IMR-90 (cell line): ENCODE measurements at regions not wholly inside any gene's neighbourhood (a gene's known extent, or its start where the extent isn't known, plus 50 kb on each side); places are given as distances from the start of the nearest gene placed in this dataset.

Experiments
- ATAC-seq: fragments of 200-7000 bp; cut with Tn5 transposase; 2 replicates; pipeline ENCODE4 v1.9.1; 2020; ENCODE audit warnings: low read depth, mild to moderate bottlenecking, moderate library complexity
- BruUV-seq: library from RNA; stranded (reverse); fragments of 400-500 nt; replicated peaks from 2 replicates; lab custom pipeline; 2021; lab: Mats Ljungman, UMichigan
- CTCF ChIA-PET: fragments of 300-600 bp; formaldehyde crosslinking; extraction: SDS; loops from one replicate; lab custom pipeline; 2021; ENCODE audit warnings: antibody characterized with exemption; lab: Yijun Ruan, JAX
- POLR2A ChIA-PET: fragments of 300-600 bp; sonication (Branson Sonifier 250); formaldehyde crosslinking; loops from one replicate; lab custom pipeline; 2022; ENCODE audit warnings: antibody characterized with exemption; ENCODE audit not compliant: unreplicated experiment; lab: Charles Lee
- DNase-seq: peaks from one replicate; pipeline ENCODE4 v3.0.0; 2013
- H2AFZ ChIP-seq: replicated peaks from 2 replicates; pipeline ENCODE3; 2013; ENCODE audit warnings: low read length, mild to moderate bottlenecking; ENCODE audit not compliant: poor library complexity
- H2AK5ac ChIP-seq: 2 replicates; pipeline ENCODE4 v1.6.1; 2013; ENCODE audit warnings: low read depth, low read length, inconsistent platforms
- H2AK9ac ChIP-seq: replicated peaks from 2 replicates; pipeline ENCODE3; 2013; ENCODE audit warnings: mild to moderate bottlenecking, low read depth, low read length, moderate library complexity; ENCODE audit not compliant: poor library complexity
- H2BK120ac ChIP-seq: 2 replicates; pipeline ENCODE4 v1.6.1; 2013; ENCODE audit warnings: low read depth, low read length, inconsistent platforms
- H2BK15ac ChIP-seq: 3 replicates; pipeline ENCODE4 v1.6.1; 2013; ENCODE audit warnings: low read depth, low read length, inconsistent platforms
- H2BK20ac ChIP-seq: 2 replicates; pipeline ENCODE4 v1.6.1; 2013; ENCODE audit warnings: low read depth, mild to moderate bottlenecking, inconsistent platforms, low read length, moderate library complexity
- H2BK5ac ChIP-seq: 2 replicates; pipeline ENCODE4 v1.6.1; 2013; ENCODE audit warnings: mild to moderate bottlenecking, low read depth, low read length, inconsistent platforms; ENCODE audit not compliant: poor library complexity, severe bottlenecking
- H3K14ac ChIP-seq: replicated peaks from 2 replicates; pipeline ENCODE4 v1.6.1; 2013; ENCODE audit warnings: low read depth, low read length, inconsistent platforms
- H3K18ac ChIP-seq: 2 replicates; pipeline ENCODE4 v1.6.1; 2013; ENCODE audit warnings: low read depth, low read length, control low read depth
- H3K23ac ChIP-seq: 2 replicates; pipeline ENCODE4 v1.6.1; 2013; ENCODE audit warnings: low read depth, low read length, inconsistent platforms
- H3K27ac ChIP-seq: 2 replicates; pipeline ENCODE4 v1.5.1; 2013; ENCODE audit warnings: mild to moderate bottlenecking, control low read depth, low read length; ENCODE audit not compliant: insufficient read depth
- H3K27me3 ChIP-seq: 2 replicates; pipeline ENCODE4 v1.6.1; 2013; ENCODE audit warnings: low read length; ENCODE audit not compliant: control insufficient read depth, insufficient read depth
- H3K36me3 ChIP-seq: 2 replicates; pipeline ENCODE4 v1.6.1; 2013; ENCODE audit warnings: low read length, mixed read lengths; ENCODE audit not compliant: control insufficient read depth, insufficient read depth
- H3K4ac ChIP-seq: 2 replicates; pipeline ENCODE4 v1.6.1; 2013; ENCODE audit warnings: low read depth, low read length, inconsistent platforms
- H3K4me1 ChIP-seq: 2 replicates; pipeline ENCODE4 v1.6.1; 2013; ENCODE audit warnings: low read length, mixed read lengths; ENCODE audit not compliant: control insufficient read depth, insufficient read depth
- H3K4me2 ChIP-seq: 2 replicates; pipeline ENCODE4 v1.6.1; 2013; ENCODE audit warnings: low read depth, mild to moderate bottlenecking, control low read depth, low read length, moderate library complexity
- H3K4me3 ChIP-seq: 2 replicates; pipeline ENCODE4 v1.5.1; 2013; ENCODE audit warnings: low read depth, mild to moderate bottlenecking, control low read depth, low read length, moderate library complexity; ENCODE audit not compliant: insufficient read depth
- H3K56ac ChIP-seq: 2 replicates; pipeline ENCODE4 v1.6.1; 2013; ENCODE audit warnings: low read length, inconsistent platforms; ENCODE audit not compliant: insufficient read depth; ENCODE audit errors: extremely low read depth
- H3K79me1 ChIP-seq, 2 experiments: 2 replicates each; pipeline ENCODE4 v1.6.1; 2013; ENCODE audit warnings: low read length in 2 of 2, inconsistent platforms in 1 of 2, low read depth in 1 of 2
- H3K9ac ChIP-seq: 2 replicates; pipeline ENCODE4 v1.6.1; 2013; ENCODE audit warnings: low read depth, low read length, control low read depth
- H3K9me1 ChIP-seq: 2 replicates; pipeline ENCODE4 v1.6.1; 2013; ENCODE audit warnings: low read length, inconsistent platforms; ENCODE audit not compliant: insufficient read depth
- H3K9me3 ChIP-seq: 2 replicates; pipeline ENCODE4 v1.6.1; 2013; ENCODE audit warnings: low read length; ENCODE audit not compliant: control insufficient read depth, insufficient read depth
- H4K20me1 ChIP-seq: 2 replicates; pipeline ENCODE4 v1.6.1; 2013; ENCODE audit warnings: low read length, inconsistent platforms; ENCODE audit not compliant: insufficient read depth
- H4K5ac ChIP-seq: 2 replicates; pipeline ENCODE4 v1.6.1; 2013; ENCODE audit warnings: mild to moderate bottlenecking, low read depth, low read length, control low read depth
- H4K8ac ChIP-seq, 2 experiments: 2 replicates each; pipeline ENCODE4 v1.6.1; 2013; ENCODE audit warnings: low read depth in 2 of 2, low read length in 2 of 2, control low read depth in 1 of 2, inconsistent platforms in 1 of 2
- H4K91ac ChIP-seq: 2 replicates; pipeline ENCODE4 v1.6.1; 2013; ENCODE audit warnings: low read depth, low read length, inconsistent platforms; ENCODE audit not compliant: insufficient read depth
- MXI1 ChIP-seq: IDR thresholded peaks from 2 replicates; pipeline ENCODE4 v1.6.1; 2012; ENCODE audit warnings: low read depth, mild to moderate bottlenecking, low read length, moderate library complexity, borderline replicate concordance
- POLR2A ChIP-seq: IDR thresholded peaks from 2 replicates; pipeline ENCODE4 v1.6.1; 2012; ENCODE audit warnings: mild to moderate bottlenecking, low read depth, low read length
- WGBS, 2 experiments: methylation state at CpG; one replicate each; pipeline versions ENCODE4 v1.1.5 to v1.1.7; 2013; ENCODE audit warnings: missing lambda C conversion rate in 2 of 2; ENCODE audit not compliant: insufficient read length in 1 of 2; ENCODE audit errors: extremely low coverage in 2 of 2; 5-methylcytosine and 5-hydroxymethylcytosine counted together
- dilution Hi-C: fragments of 300-500 bp; cut with HindIII; formaldehyde crosslinking; loops from one replicate; pipeline ENCODE4 v1.14.3; 2018; ENCODE audit warnings: low sequenced_read_pairs; ENCODE audit not compliant: unreplicated experiment
- in situ Hi-C: fragments of 300-500 bp; cut with MboI; formaldehyde crosslinking; loops from 3 replicates; pipeline ENCODE4 v1.14.3; 2019; ENCODE audit warnings: low sequenced_read_pairs, inconsistent platforms, mixed read lengths
- intact Hi-C: fragments of 100-400 bp; cut with micrococcal nuclease; formaldehyde crosslinking; loops from 2 replicates; pipeline ENCODE4 v1.10.0; 2022

GRCh38 chr4:151983854-151984253 lies 223.0 kb upstream of the GATB start:
- Histone ChIP-seq H2AK9ac (no peak overlapping the region), H3K14ac (no peak overlapping the region), H2BK120ac (no peak overlapping the region), H2BK15ac (no peak overlapping the region), H3K4me3 (no peak overlapping the region), H4K8ac (no peak overlapping the region), H3K79me1 (no peaks in the 10 kb centered on the region), H2BK5ac (no peak overlapping the region), H3K36me3 (no peaks in the 10 kb centered on the region), H3K27me3 (peaks cover 2% of the 10 kb centered on the region; the same call in 1 of the 2 replicates), H4K5ac (no peak overlapping the region), H3K4me1 (no peaks in the 10 kb centered on the region; the same call in 1 of the 2 replicates), H2AFZ (no peak overlapping the region), H4K91ac (no peak overlapping the region), H2BK20ac (no peak overlapping the region), H3K9me1 (no peaks in the 10 kb centered on the region), H4K20me1 (no peaks in the 10 kb centered on the region), H3K23ac (no peak overlapping the region), H3K4me2 (no peak overlapping the region), H3K9ac (no peak overlapping the region), H3K9me3 (no peaks in the 10 kb centered on the region; the same call in 1 of the 2 replicates), H3K18ac (no peak overlapping the region), H3K4ac (no peak overlapping the region), H3K56ac (no peak overlapping the region), H3K27ac (no peak overlapping the region), H2AK5ac (no peak overlapping the region)
- ChIA-PET POLR2A (no interaction called here), CTCF (no interaction called here)
- no TSS peak for BruUV-seq
- intact Hi-C loops = no loop called here
- no peak for ATAC-seq
- in situ Hi-C loops = no loop called here
- 0% methylated on average over 1 of the region's 3 CpGs; no CpG with 5 or more reads in 1 of the 2 experiments for WGBS, 2 experiments
- TF ChIP-seq POLR2A (no peak), MXI1 (no peak)
- dilution Hi-C loops = no loop called here
- no peak for DNase-seq
